ENCODE measurements at regions not wholly inside any gene's neighbourhood (a gene's known extent, or its start where the extent isn't known, plus 50 kb on each side); places are given as distances from the start of the nearest gene placed in this dataset.

DNA sequence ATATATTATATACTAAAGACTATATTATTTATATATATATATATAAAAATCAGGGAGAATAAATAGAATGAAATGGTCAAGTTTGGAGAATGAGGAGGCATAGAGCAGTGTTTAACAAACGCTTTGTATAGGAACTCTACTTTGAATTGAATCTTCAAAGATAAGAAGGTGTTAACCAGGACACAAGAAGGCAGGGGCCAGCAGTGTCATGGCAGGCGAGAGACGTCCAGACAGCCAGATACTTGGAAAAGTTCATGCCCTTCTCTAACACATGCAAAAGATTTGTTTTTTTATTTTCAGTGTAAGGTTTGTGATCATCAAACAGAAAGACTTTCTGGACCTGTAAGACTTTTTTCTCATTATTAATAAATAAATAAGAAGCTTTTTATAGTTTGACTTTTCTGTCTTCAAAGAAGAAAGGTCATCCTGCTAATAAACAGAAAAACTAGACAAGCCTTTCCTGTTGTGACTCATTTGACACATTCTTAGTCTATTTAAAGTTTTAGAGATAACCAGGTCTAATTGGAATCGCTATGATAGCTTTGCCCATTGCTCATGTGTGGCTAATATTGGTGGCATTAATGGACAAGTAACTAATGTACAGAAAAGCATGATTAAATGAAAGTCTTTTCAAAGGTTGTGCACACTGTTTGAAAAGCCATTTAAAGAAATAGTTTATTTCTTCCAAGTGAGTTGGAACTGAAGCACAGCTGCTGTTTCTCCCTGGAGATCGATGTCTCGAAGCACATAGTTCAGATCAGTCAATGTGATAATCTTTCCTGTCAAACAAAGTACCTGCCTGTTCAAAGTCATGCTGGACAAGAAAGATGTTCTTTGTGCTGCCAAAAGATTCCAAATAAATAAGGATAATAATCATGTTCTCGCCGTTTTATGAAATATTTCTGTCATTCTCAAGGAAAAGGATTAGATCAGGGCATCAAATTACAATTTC, 420.4 kb upstream of the OPRM1 start:
- no peaks in the 10 kb centered on the region for H3K9me3 Mint-ChIP-seq
- TF ChIP-seq, protein P1, sequence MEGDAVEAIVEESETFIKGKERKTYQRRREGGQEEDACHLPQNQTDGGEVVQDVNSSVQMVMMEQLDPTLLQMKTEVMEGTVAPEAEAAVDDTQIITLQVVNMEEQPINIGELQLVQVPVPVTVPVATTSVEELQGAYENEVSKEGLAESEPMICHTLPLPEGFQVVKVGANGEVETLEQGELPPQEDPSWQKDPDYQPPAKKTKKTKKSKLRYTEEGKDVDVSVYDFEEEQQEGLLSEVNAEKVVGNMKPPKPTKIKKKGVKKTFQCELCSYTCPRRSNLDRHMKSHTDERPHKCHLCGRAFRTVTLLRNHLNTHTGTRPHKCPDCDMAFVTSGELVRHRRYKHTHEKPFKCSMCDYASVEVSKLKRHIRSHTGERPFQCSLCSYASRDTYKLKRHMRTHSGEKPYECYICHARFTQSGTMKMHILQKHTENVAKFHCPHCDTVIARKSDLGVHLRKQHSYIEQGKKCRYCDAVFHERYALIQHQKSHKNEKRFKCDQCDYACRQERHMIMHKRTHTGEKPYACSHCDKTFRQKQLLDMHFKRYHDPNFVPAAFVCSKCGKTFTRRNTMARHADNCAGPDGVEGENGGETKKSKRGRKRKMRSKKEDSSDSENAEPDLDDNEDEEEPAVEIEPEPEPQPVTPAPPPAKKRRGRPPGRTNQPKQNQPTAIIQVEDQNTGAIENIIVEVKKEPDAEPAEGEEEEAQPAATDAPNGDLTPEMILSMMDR (IDR thresholded peaks at IDR 0.05): no peak
- H3K27ac Mint-ChIP-seq: no peak overlapping the region
- POLR2A ChIA-PET: no interaction called here
- DNase-seq: no peak
- CTCF ChIA-PET: no interaction called here
- no peaks in the 10 kb centered on the region for H3K4me1 Mint-ChIP-seq
- H3K27me3 Mint-ChIP-seq: no peaks in the 10 kb centered on the region
- no peak overlapping the region for H3K4me3 Mint-ChIP-seq
- intact Hi-C loops (cut with micrococcal nuclease): no loop called here
- ATAC-seq (ENCODE audit: low read depth): no peak
- no peaks in the 10 kb centered on the region for H3K36me3 Mint-ChIP-seq (ENCODE audit: low read depth)

GRCh38 chr6:153616506-153616905, 422.5 kb upstream of the OPRM1 start:
- POLR2A ChIA-PET: no interaction called here

DNA sequence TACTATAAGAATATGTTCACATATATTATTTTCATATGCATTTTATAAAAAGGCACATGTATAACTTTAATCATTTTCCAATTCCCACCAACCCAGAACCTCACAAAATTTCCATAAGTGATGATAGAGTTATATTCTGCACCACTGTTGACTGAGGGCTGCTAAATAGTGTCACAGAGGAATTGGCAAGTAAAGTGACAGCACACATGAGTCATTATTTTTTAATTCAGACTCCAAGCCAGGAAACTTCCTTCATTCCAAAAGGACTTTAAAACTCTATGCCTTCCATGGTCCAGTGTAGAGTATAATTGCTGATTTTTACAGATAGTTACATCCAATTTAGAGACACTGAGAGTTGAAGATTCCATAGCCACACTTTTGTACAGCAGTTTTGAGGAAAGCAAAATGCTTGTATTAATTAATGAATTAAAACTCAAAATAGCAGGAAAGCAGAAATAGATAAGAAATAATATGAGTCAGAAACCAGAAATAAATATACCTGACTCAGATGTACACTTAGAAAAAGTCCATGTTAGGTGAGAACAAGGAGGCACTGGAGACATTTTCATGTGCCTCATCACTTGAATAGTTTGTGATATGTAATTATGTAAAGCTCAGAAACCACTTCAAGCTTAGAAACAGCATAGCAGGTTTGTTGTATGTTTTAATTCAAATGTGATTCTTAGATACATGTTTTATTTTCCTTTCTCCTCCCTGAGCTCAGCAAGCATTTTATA, 425.2 kb upstream of the OPRM1 start:
- TF ChIP-seq, protein P1 (IDR thresholded peaks at IDR 0.05): no peak

More at GRCh38 chr6:153616506-153616905, 422.5 kb upstream of the OPRM1 start:
- TF ChIP-seq, protein P1 (IDR thresholded peaks at IDR 0.05): no peak
- Mint-ChIP-seq H3K27ac (no peak overlapping the region), H3K27me3 (no peaks in the 10 kb centered on the region), H3K4me1 (no peaks in the 10 kb centered on the region), H3K36me3 (ENCODE audit: low read depth) (no peaks in the 10 kb centered on the region), H3K9me3 (no peaks in the 10 kb centered on the region), H3K4me3 (no peak overlapping the region)
- ATAC-seq (ENCODE audit: low read depth): no peak
- CTCF ChIA-PET: no interaction called here
- DNase-seq: no peak
- intact Hi-C loops (cut with micrococcal nuclease): no loop called here

GRCh38 chr6:153602401-153602800, 436.6 kb upstream of the OPRM1 start:
- Mint-ChIP-seq H3K27me3 (no peaks in the 10 kb centered on the region), H3K27ac (no peak overlapping the region), H3K4me1 (no peaks in the 10 kb centered on the region), H3K4me3 (no peak overlapping the region), H3K36me3 (ENCODE audit: low read depth) (no peaks in the 10 kb centered on the region), H3K9me3 (peaks cover 5% of the 10 kb centered on the region)
- CTCF ChIA-PET: no interaction called here
- ATAC-seq (ENCODE audit: low read depth) (no peak), DNase-seq (no peak)
- intact Hi-C loops (cut with micrococcal nuclease): no loop called here
- POLR2A ChIA-PET: no interaction called here
- TF ChIP-seq, protein P1 (IDR thresholded peaks at IDR 0.05): no peak

More for the DNA sequence above, 425.2 kb upstream of the OPRM1 start:
- no peaks in the 10 kb centered on the region for H3K36me3 Mint-ChIP-seq (ENCODE audit: low read depth)
- CTCF ChIA-PET: no interaction called here
- POLR2A ChIA-PET: no interaction called here
- no peak for DNase-seq
- intact Hi-C loops (cut with micrococcal nuclease): no loop called here
- H3K27ac Mint-ChIP-seq: no peak overlapping the region
- no peaks in the 10 kb centered on the region for H3K9me3 Mint-ChIP-seq
- H3K4me3 Mint-ChIP-seq: no peak overlapping the region
- no peaks in the 10 kb centered on the region for H3K27me3 Mint-ChIP-seq
- no peaks in the 10 kb centered on the region for H3K4me1 Mint-ChIP-seq
- ATAC-seq (ENCODE audit: low read depth): no peak

DNA sequence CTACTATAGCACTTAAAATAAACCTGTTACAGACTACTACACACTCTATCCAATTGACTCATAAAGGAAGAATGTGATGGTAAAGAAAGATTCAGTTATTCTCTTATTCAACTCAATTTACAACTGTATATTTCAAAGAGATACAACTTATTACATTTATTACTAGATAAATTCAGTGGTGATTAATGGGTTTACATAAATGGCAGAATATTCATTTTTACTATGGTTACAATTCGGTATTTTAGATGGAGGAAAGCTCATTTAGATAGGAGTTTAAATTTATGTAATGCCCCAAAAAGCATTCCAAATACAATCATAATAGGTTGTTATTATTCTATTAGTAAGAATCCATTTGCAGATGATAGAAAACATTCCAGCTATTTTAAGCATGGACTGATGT, 439.1 kb upstream of the OPRM1 start:
- Mint-ChIP-seq H3K36me3 (ENCODE audit: low read depth) (no peaks in the 10 kb centered on the region), H3K4me1 (no peaks in the 10 kb centered on the region), H3K27me3 (no peaks in the 10 kb centered on the region), H3K4me3 (no peak overlapping the region), H3K9me3 (peaks cover 9% of the 10 kb centered on the region), H3K27ac (no peak overlapping the region)
- intact Hi-C loops (cut with micrococcal nuclease): no loop called here
- no peak for ATAC-seq (ENCODE audit: low read depth)
- ChIA-PET CTCF (no interaction called here), POLR2A (no interaction called here)
- TF ChIP-seq, protein P1 (IDR thresholded peaks at IDR 0.05): no peak
- no peak for DNase-seq
